ENCODE measurements at regions not wholly inside any gene's neighbourhood (a gene's known extent, or its start where the extent isn't known, plus 50 kb on each side); places are given as distances from the start of the nearest gene placed in this dataset.

GRCh38 chr3:22582266-22582665, 620.9 kb upstream of the UBE2E2 start:
- no peaks in the 10 kb centered on the region for H3K36me3 ChIP-seq (ENCODE audit: control insufficient read depth in 1 of 2, insufficient read depth in 2 of 2, low read length in 2 of 2)
- TF ChIP-seq EGR1 (IDR thresholded peaks at IDR 0.05; ENCODE audit: low read depth), result no peak
- TF ChIP-seq JUND (IDR thresholded peaks at IDR 0.05), result no peak
- no peak for TF ChIP-seq CBX3 (IDR thresholded peaks at IDR 0.05; ENCODE audit: low read depth)
- TF ChIP-seq SP1 (IDR thresholded peaks at IDR 0.05; ENCODE audit: low read depth), result no peak
- peaks cover 0 to 9% of the 10 kb centered on the region in 2 experiments; a peak in 2 of 4 replicates for H3K9me3 ChIP-seq (ENCODE audit: control insufficient read depth in 1 of 2, insufficient read depth in 1 of 2, low read depth in 1 of 2, low read length in 2 of 2)
- ATAC-seq, result no peak
- no peak for DNase-seq (ENCODE audit: low read depth, low spot score)
- H3K27me3 ChIP-seq (ENCODE audit: insufficient read depth, low read length), result no peaks in the 10 kb centered on the region
- no peak overlapping the region for H3K4me2 ChIP-seq (ENCODE audit: low read length)
- H3K4me1 ChIP-seq (ENCODE audit: control insufficient read depth in 1 of 2, insufficient read depth in 2 of 2, low read length in 2 of 2), result no peaks in the 10 kb centered on the region
- BruUV-seq (replicated peaks), result no TSS peak
- intact Hi-C loops (cut with micrococcal nuclease), result no loop called here
- ChIA-PET RAD21 (ENCODE audit: low non-redundant PET in 1 of 2, low total read pairs in 2 of 2, uncharacterized antibody in 2 of 2, unreplicated experiment in 2 of 2) (no interaction called here), CTCF (no interaction called here), POLR2A (no interaction called here)
- no peak overlapping the region for H2AFZ ChIP-seq (ENCODE audit: low read depth, low read length, poor library complexity, severe bottlenecking)
- no peak overlapping the region for H3K9ac ChIP-seq (ENCODE audit: low read length)
- H3K9me2 ChIP-seq (ENCODE audit: insufficient read depth), result no peaks in the 10 kb centered on the region
- no peak overlapping the region for H3K4me3 ChIP-seq (replicated peaks in 1 of 2; ENCODE audit: low read depth in 1 of 2, low read length in 2 of 2)
- H3K79me2 ChIP-seq (ENCODE audit: insufficient read depth, low read length), result no peaks in the 10 kb centered on the region
- H3K27ac ChIP-seq (ENCODE audit: low read depth, low read length), result no peak overlapping the region
- H4K20me1 ChIP-seq (ENCODE audit: insufficient read depth), result no peaks in the 10 kb centered on the region; the same call in 1 of the 2 replicates

GRCh38 chr3:22585504-22585903, 617.6 kb upstream of the UBE2E2 start:
- H2AFZ ChIP-seq (ENCODE audit: low read depth, low read length, poor library complexity, severe bottlenecking), result no peak overlapping the region
- CTCF ChIA-PET, result no interaction called here
- no peak overlapping the region for H3K4me3 ChIP-seq (replicated peaks in 1 of 2; ENCODE audit: low read depth in 1 of 2, low read length in 2 of 2)
- DNase-seq (ENCODE audit: low read depth, low spot score) (no peak), ATAC-seq (no peak)
- H3K9me2 ChIP-seq (ENCODE audit: insufficient read depth), result no peaks in the 10 kb centered on the region
- H3K9ac ChIP-seq (ENCODE audit: low read length), result no peak overlapping the region
- POLR2A ChIA-PET, result no interaction called here
- no peaks in the 10 kb centered on the region for H3K79me2 ChIP-seq (ENCODE audit: insufficient read depth, low read length)
- H3K36me3 ChIP-seq (ENCODE audit: control insufficient read depth in 1 of 2, insufficient read depth in 2 of 2, low read length in 2 of 2), result no peaks in the 10 kb centered on the region
- H3K27ac ChIP-seq (ENCODE audit: low read depth, low read length), result no peak overlapping the region
- no peak for TF ChIP-seq CEBPB (IDR thresholded peaks at IDR 0.05; ENCODE audit: low read depth)
- TF ChIP-seq SIN3A (IDR thresholded peaks at IDR 0.05; ENCODE audit: low read depth), result no peak
- no peak for TF ChIP-seq SRF (IDR thresholded peaks at IDR 0.05; ENCODE audit: low read depth)
- no peak for TF ChIP-seq CBX3 (IDR thresholded peaks at IDR 0.05; ENCODE audit: low read depth)
- TF ChIP-seq ZBTB33 (IDR thresholded peaks at IDR 0.05; ENCODE audit: extremely low read depth, insufficient replicate concordance, low read length), result no peak
- no peak for TF ChIP-seq ZFX (IDR thresholded peaks at IDR 0.05)
- no peak for TF ChIP-seq FOSL1 (IDR thresholded peaks at IDR 0.05; ENCODE audit: low read depth)
- TF ChIP-seq RAD21 (IDR thresholded peaks at IDR 0.05; ENCODE audit: low read depth), result no peak
- TF ChIP-seq ATF3 (IDR thresholded peaks at IDR 0.05), result no peak
- no peak for TF ChIP-seq EGR1 (IDR thresholded peaks at IDR 0.05; ENCODE audit: low read depth)
- no peak for TF ChIP-seq POLR2AphosphoS5 (IDR thresholded peaks at IDR 0.05; ENCODE audit: low read depth, low read length)
- TF ChIP-seq TCF7L2 (IDR thresholded peaks at IDR 0.05; ENCODE audit: borderline replicate concordance, extremely low read depth, insufficient read depth, insufficient read length), result no peak
- TF ChIP-seq ELF1 (IDR thresholded peaks at IDR 0.05; ENCODE audit: borderline replicate concordance, low read depth), result no peak
- TF ChIP-seq YY1 (IDR thresholded peaks at IDR 0.05; ENCODE audit: extremely low read depth, insufficient replicate concordance, low read depth, low read length), result no peak
- no peak for TF ChIP-seq ZNF274 (IDR thresholded peaks at IDR 0.05; ENCODE audit: low read depth, low read length)
- no peak for TF ChIP-seq MAX (IDR thresholded peaks at IDR 0.05)
- intact Hi-C loops (cut with micrococcal nuclease), result no loop called here
- peaks cover 0 to 2% of the 10 kb centered on the region in 2 experiments; a peak in 2 of 4 replicates for H3K9me3 ChIP-seq (ENCODE audit: control insufficient read depth in 1 of 2, insufficient read depth in 1 of 2, low read depth in 1 of 2, low read length in 2 of 2)
- H4K20me1 ChIP-seq (ENCODE audit: insufficient read depth), result no peaks in the 10 kb centered on the region
- BruUV-seq (replicated peaks), result no TSS peak
- RAD21 ChIA-PET (ENCODE audit: low non-redundant PET in 1 of 2, low total read pairs in 2 of 2, uncharacterized antibody in 2 of 2, unreplicated experiment in 2 of 2), result no interaction called here
- no peaks in the 10 kb centered on the region for H3K4me1 ChIP-seq (ENCODE audit: control insufficient read depth in 1 of 2, insufficient read depth in 2 of 2, low read length in 2 of 2)
- no peak overlapping the region for H3K4me2 ChIP-seq (ENCODE audit: low read length)
- no peaks in the 10 kb centered on the region for H3K27me3 ChIP-seq (ENCODE audit: insufficient read depth, low read length)
